ENCODE measurements at regions not wholly inside any gene's neighbourhood (a gene's known extent, or its start where the extent isn't known, plus 50 kb on each side); places are given as distances from the start of the nearest gene placed in this dataset.

DNA sequence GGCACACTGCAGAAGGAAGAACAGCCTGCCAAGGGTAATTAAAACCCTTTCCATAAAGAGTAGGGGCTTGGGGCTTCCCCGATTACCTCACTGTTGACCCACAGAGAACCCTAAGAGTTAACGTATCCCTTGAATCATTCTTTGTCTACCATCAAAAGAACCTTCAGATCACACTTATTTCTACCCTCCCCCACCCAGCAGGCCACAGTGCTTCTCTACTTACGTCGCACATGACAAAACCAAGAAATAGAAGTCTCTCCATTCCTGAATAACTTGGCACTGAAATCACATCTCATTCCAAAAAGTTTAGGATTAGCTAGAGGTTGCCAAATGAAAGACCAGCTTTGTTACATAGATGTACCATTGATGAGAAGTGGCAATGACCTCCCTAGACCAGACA, 268.7 kb upstream of the GAS1 start:
- Histone ChIP-seq H3K27ac (ENCODE audit: insufficient read length, low read depth, low read length) (no peak overlapping the region), H2AK5ac (ENCODE audit: insufficient read length, low read length) (no peak overlapping the region), H2BK15ac (ENCODE audit: low read depth, low read length) (no peak overlapping the region), H3K4me1 (ENCODE audit: insufficient read depth, low read length) (no peaks in the 10 kb centered on the region; the same call in none of the 2 replicates), H4K91ac (ENCODE audit: insufficient read length, low read depth, low read length) (no peak overlapping the region), H3K23ac (ENCODE audit: insufficient read length, low read depth, low read length) (no peak overlapping the region), H2BK12ac (ENCODE audit: insufficient read length, low read depth, low read length) (no peak overlapping the region), H4K5ac (ENCODE audit: insufficient read length, low read depth, low read length) (no peak overlapping the region), H3K18ac (ENCODE audit: insufficient read length, low read depth, low read length) (no peak overlapping the region), H3K27me3 (ENCODE audit: insufficient read depth, low read length) (no peaks in the 10 kb centered on the region), H2BK20ac (ENCODE audit: low read depth, low read length, poor library complexity, severe bottlenecking) (no peak overlapping the region), H2BK120ac (ENCODE audit: low read depth, low read length, poor library complexity, severe bottlenecking) (no peak overlapping the region), H3K23me2 (ENCODE audit: insufficient read length, low read depth, low read length, poor library complexity, severe bottlenecking) (no peaks in the 10 kb centered on the region), H4K20me1 (ENCODE audit: control insufficient read depth, insufficient read depth, insufficient read length) (no peaks in the 10 kb centered on the region), H3K4ac (ENCODE audit: low read depth, low read length) (no peak overlapping the region), H3K79me1 (ENCODE audit: insufficient read depth, low read depth, low read length, poor library complexity, severe bottlenecking) (no peaks in the 10 kb centered on the region), H2AFZ (ENCODE audit: low read length) (no peak overlapping the region), H3T11ph (ENCODE audit: low read length) (no peak overlapping the region), H3K4me2 (ENCODE audit: insufficient read depth, insufficient read length, low read length) (no peak overlapping the region), H2BK5ac (ENCODE audit: insufficient read length, low read length) (no peak overlapping the region), H4K8ac (replicated peaks; ENCODE audit: insufficient read length, low read depth, low read length) (no peak overlapping the region), H3K56ac (ENCODE audit: insufficient read length, low read depth, low read length) (no peak overlapping the region), H3K9me3 (ENCODE audit: control insufficient read depth, low read depth, low read length) (no peaks in the 10 kb centered on the region), H3K79me2 (ENCODE audit: insufficient read depth, low read length) (no peaks in the 10 kb centered on the region), H3K14ac (ENCODE audit: insufficient read depth, low read length) (no peak overlapping the region), H3K9ac (ENCODE audit: extremely low read depth, insufficient read length, low read length) (no peak overlapping the region)
- WGBS (ENCODE audit: extremely low coverage, insufficient read length, low lambda C conversion rate) = no CpG with 5 or more reads among the region's 4 CpGs
- Mint-ChIP-seq H3K36me3 (ENCODE audit: insufficient read depth in 1 of 3, low read depth in 3 of 3) (no peaks in the 10 kb centered on the region), H3K27me3 (ENCODE audit: low read depth) (peaks cover 8% of the 10 kb centered on the region), H3K4me3 (no peak overlapping the region), H3K9me3 (no peaks in the 10 kb centered on the region), H3K27ac (peak overlapping the region in 1 of 3 experiments; percentile 38; a peak in 1 of 7 replicates), H3K4me1 (peaks cover 4 to 33% of the 10 kb centered on the region in 2 experiments)
- TF ChIP-seq, protein P1, sequence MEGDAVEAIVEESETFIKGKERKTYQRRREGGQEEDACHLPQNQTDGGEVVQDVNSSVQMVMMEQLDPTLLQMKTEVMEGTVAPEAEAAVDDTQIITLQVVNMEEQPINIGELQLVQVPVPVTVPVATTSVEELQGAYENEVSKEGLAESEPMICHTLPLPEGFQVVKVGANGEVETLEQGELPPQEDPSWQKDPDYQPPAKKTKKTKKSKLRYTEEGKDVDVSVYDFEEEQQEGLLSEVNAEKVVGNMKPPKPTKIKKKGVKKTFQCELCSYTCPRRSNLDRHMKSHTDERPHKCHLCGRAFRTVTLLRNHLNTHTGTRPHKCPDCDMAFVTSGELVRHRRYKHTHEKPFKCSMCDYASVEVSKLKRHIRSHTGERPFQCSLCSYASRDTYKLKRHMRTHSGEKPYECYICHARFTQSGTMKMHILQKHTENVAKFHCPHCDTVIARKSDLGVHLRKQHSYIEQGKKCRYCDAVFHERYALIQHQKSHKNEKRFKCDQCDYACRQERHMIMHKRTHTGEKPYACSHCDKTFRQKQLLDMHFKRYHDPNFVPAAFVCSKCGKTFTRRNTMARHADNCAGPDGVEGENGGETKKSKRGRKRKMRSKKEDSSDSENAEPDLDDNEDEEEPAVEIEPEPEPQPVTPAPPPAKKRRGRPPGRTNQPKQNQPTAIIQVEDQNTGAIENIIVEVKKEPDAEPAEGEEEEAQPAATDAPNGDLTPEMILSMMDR (conservative IDR thresholded peaks at IDR 0.05) = no peak
- DNase-seq = no peak
